HepG2 (cell line): ENCODE measurements at regions not wholly inside any gene's neighbourhood (a gene's known extent, or its start where the extent isn't known, plus 50 kb on each side); places are given as distances from the start of the nearest gene placed in this dataset.

ENCODE experiments used
- ATAC-seq: fragments of 200-7000 bp; cut with Tn5 transposase; 3 replicates; pipeline ENCODE4 v1.9.1; 2020; ENCODE audit warnings: mild to moderate bottlenecking, moderate library complexity
- BruUV-seq: library from RNA; stranded (reverse); fragments of 400-500 nt; replicated peaks from 2 replicates; lab custom pipeline; 2021; lab: Mats Ljungman, UMichigan
- CTCF ChIA-PET: fragments of 300-600 bp; formaldehyde crosslinking; extraction: SDS; loops from one replicate; lab custom pipeline; 2021; ENCODE audit warnings: low total read pairs, inconsistent platforms, low intra/inter-chr PET ratio; lab: Yijun Ruan, JAX
- POLR2A ChIA-PET: fragments of 350-600 bp; sonication (Branson Sonifier 250); formaldehyde crosslinking; loops from one replicate; lab custom pipeline; 2020; ENCODE audit warnings: antibody characterized with exemption, inconsistent platforms; lab: Yijun Ruan, JAX
- DNase-seq: peaks from one replicate; pipeline ENCODE4 v3.0.0-alpha.2; 2015; ENCODE audit warnings: low spot score
- FAIRE-seq: peaks from 3 replicates; lab custom pipeline; 2011; peaks lifted over from hg19 to GRCh38; lab: Jason Lieb, UNC
- H2AFZ ChIP-seq: one replicate; pipeline ENCODE4 v1.6.1; 2011; ENCODE audit warnings: low read length, inconsistent platforms
- H3K27ac ChIP-seq: fragments of 300-600 bp; 3 replicates; pipeline ENCODE4 v1.8.0; 2011; ENCODE audit warnings: mixed run types, mild to moderate bottlenecking, mixed read lengths, low read length, inconsistent platforms; ENCODE audit not compliant: insufficient read depth; ENCODE audit errors: extremely low read length
- H3K27me3 ChIP-seq, 2 experiments: fragments of 200-600 bp in 1 of 2; 2 replicates in 1 of 2; 3 replicates in 1 of 2; pipeline versions ENCODE4 v1.6.0 to v1.8.0; 2011; ENCODE audit warnings: low read length in 2 of 2, mild to moderate bottlenecking in 2 of 2, moderate library complexity in 2 of 2, inconsistent platforms in 1 of 2; ENCODE audit not compliant: insufficient read depth in 2 of 2, control insufficient read depth in 1 of 2
- H3K36me3 ChIP-seq, 2 experiments: fragments of 200-600 bp in 1 of 2; replicated peaks in 1 of 2; 2 replicates in 1 of 2; 3 replicates in 1 of 2; pipeline versions ENCODE4 v1.5.1 to v1.8.0; 2011; ENCODE audit warnings: low read length in 2 of 2, inconsistent platforms in 1 of 2; ENCODE audit not compliant: insufficient read depth in 2 of 2, control insufficient read depth in 1 of 2
- H3K4me1 ChIP-seq: 2 replicates; pipeline ENCODE4 v1.5.1; 2012; ENCODE audit warnings: low read length, inconsistent platforms; ENCODE audit not compliant: insufficient read depth
- H3K4me2 ChIP-seq: 2 replicates; pipeline ENCODE4 v1.6.0; 2011; ENCODE audit warnings: low read depth, low read length, inconsistent platforms
- H3K4me3 ChIP-seq, 3 experiments: fragments of 200-600 bp in 1 of 3; sonication (generic), shearing (Covaris generic) in 1 of 3; replicated peaks in 1 of 3; 2 replicates each; pipeline ENCODE4 v1.5.1; 2011 to 2016; ENCODE audit warnings: low read length in 3 of 3, inconsistent platforms in 2 of 3, low read depth in 2 of 3, mild to moderate bottlenecking in 2 of 3, control low read depth in 1 of 3, mixed read lengths in 1 of 3; ENCODE audit not compliant: insufficient read depth in 1 of 3
- H3K79me2 ChIP-seq: one replicate; pipeline ENCODE4 v1.6.1; 2011; ENCODE audit warnings: low read length, inconsistent platforms; ENCODE audit not compliant: insufficient read depth
- H3K9ac ChIP-seq: 2 replicates; pipeline ENCODE4 v1.6.0; 2011; ENCODE audit warnings: mild to moderate bottlenecking, low read depth, low read length, inconsistent platforms; ENCODE audit not compliant: insufficient read depth
- H3K9me3 ChIP-seq: 2 replicates; pipeline ENCODE4 v1.5.1; 2012; ENCODE audit warnings: mild to moderate bottlenecking, low read length
- H4K20me1 ChIP-seq: 2 replicates; pipeline ENCODE4 v1.6.0; 2011; ENCODE audit warnings: inconsistent platforms, mild to moderate bottlenecking, low read length, moderate library complexity; ENCODE audit not compliant: insufficient read depth
- HOXD1 ChIP-seq: sonication (generic); formaldehyde crosslinking; IDR thresholded peaks from 2 replicates; pipeline ENCODE4 v1.5.0; 2020; ENCODE audit warnings: missing genetic modification reagents
- NFE2L1 ChIP-seq: sonication (generic); formaldehyde crosslinking; IDR thresholded peaks from 2 replicates; pipeline ENCODE4 v1.4.0; 2020; ENCODE audit warnings: missing genetic modification reagents, mild to moderate bottlenecking, borderline replicate concordance
- ZNF615 ChIP-seq: sonication (generic); formaldehyde crosslinking; IDR thresholded peaks from 2 replicates; pipeline ENCODE4 v1.5.0; 2020; ENCODE audit warnings: mild to moderate bottlenecking, missing genetic modification reagents, borderline replicate concordance
- WGBS: methylation state at CpG from one replicate; pipeline ENCODE4 v1.1.6; 2017; ENCODE audit warnings: low lambda C conversion rate; 5-methylcytosine and 5-hydroxymethylcytosine counted together
- in situ Hi-C: cut with HindIII; loops from 2 replicates; pipeline ENCODE4 v1.10.0; 2017; ENCODE audit warnings: low pct_unique_long_range_greater_than_20kb; ENCODE audit not compliant: extremely low pct_ligation_motif_present
- intact Hi-C: fragments of 100-400 bp; cut with micrococcal nuclease; formaldehyde crosslinking; loops from one replicate; pipeline ENCODE4 v1.10.0; 2022; ENCODE audit not compliant: unreplicated experiment
- TF ChIP-seq, protein P1 (sequence below): sonication (generic); formaldehyde crosslinking; IDR thresholded peaks from 2 replicates; pipeline ENCODE4 v1.4.0; 2020; ENCODE audit warnings: missing genetic modification reagents
- TF ChIP-seq, protein P2 (sequence below): IDR thresholded peaks from 2 replicates; pipeline ENCODE4 v1.6.1; 2016; ENCODE audit warnings: missing biosample characterization, missing genetic modification reagents, low read depth

DNA sequence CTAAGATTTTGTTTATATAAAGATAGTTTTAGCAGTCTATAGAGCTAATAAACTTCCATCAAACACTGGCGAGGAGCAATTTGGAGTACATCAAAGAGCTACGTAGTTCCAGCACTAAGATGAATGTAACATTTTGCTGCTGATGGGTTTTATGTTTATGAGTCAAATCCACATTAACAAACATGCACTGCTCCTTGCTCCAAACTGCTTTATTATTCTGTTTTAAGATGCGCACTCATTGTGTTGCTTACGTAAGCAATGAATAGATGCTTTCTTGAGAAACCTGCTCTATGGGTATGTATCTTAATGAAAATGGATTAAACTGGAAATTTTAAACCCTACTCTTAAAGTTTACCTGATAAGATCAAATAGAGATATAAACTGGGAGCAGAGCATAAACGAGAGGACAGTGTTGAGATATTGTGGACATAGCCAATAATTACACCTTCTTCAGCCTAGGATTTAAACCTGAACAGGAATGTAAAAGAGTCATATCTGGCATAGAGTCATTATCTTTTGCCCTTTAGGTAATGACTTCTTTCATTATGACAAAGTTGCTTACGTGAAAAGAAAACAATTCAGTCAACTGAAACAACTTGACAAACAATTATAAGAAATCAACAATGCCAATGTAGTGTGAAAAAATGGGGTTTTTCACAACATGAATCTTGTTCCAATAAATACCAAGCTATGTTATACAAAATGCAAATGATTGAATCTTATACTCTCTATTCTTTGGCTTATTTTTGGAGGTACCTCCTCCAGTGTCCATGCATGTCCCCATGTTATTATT lies 153.5 kb upstream of the MTPN start (continued):
- TF ChIP-seq, protein P1, sequence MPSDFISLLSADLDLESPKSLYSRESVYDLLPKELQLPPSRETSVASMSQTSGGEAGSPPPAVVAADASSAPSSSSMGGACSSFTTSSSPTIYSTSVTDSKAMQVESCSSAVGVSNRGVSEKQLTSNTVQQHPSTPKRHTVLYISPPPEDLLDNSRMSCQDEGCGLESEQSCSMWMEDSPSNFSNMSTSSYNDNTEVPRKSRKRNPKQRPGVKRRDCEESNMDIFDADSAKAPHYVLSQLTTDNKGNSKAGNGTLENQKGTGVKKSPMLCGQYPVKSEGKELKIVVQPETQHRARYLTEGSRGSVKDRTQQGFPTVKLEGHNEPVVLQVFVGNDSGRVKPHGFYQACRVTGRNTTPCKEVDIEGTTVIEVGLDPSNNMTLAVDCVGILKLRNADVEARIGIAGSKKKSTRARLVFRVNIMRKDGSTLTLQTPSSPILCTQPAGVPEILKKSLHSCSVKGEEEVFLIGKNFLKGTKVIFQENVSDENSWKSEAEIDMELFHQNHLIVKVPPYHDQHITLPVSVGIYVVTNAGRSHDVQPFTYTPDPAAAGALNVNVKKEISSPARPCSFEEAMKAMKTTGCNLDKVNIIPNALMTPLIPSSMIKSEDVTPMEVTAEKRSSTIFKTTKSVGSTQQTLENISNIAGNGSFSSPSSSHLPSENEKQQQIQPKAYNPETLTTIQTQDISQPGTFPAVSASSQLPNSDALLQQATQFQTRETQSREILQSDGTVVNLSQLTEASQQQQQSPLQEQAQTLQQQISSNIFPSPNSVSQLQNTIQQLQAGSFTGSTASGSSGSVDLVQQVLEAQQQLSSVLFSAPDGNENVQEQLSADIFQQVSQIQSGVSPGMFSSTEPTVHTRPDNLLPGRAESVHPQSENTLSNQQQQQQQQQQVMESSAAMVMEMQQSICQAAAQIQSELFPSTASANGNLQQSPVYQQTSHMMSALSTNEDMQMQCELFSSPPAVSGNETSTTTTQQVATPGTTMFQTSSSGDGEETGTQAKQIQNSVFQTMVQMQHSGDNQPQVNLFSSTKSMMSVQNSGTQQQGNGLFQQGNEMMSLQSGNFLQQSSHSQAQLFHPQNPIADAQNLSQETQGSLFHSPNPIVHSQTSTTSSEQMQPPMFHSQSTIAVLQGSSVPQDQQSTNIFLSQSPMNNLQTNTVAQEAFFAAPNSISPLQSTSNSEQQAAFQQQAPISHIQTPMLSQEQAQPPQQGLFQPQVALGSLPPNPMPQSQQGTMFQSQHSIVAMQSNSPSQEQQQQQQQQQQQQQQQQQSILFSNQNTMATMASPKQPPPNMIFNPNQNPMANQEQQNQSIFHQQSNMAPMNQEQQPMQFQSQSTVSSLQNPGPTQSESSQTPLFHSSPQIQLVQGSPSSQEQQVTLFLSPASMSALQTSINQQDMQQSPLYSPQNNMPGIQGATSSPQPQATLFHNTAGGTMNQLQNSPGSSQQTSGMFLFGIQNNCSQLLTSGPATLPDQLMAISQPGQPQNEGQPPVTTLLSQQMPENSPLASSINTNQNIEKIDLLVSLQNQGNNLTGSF: no peak
- TF ChIP-seq HOXD1 (CRISPR knock-in tag) (no peak), NFE2L1 (CRISPR knock-in tag) (no peak)
- TF ChIP-seq, protein P2, sequence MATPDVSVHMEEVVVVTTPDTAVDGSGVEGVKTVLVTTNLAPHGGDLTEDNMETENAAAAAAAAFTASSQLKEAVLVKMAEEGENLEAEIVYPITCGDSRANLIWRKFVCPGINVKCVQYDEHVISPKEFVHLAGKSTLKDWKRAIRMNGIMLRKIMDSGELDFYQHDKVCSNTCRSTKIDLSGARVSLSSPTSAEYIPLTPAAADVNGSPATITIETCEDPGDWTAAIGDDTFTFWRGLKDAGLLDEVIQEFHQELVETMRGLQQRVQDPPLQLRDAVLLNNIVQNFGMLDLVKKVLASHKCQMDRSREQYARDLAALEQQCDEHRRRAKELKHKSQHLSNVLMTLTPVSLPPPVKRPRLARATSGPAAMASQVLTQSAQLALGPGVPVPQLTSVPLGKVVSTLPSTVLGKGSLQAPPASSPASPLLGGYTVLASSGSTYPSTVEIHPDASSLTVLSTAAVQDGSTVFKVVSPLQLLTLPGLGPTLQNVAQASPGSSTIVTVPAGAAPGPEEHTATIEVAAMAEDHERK: no peak
- TF ChIP-seq, all 625 proteins: peak for 0

DNA sequence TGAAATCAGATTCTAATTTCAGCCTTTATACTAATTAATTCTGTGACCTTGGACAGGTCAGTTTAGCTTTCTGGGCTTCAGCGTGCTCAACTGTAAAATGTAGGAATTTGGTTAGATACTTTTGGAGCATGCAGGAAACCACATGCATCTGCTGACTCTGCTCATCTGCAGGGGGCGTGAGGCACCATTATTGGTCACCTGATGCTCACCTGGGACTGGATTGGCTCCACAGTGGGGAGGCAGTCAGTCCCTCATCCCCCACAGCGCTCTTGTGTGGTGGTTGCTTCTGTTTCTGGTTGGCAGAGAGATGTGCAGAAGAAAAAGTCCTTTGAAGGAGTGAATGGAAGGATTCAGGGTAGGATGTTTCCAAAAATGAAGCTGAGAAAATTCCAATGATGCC lies 150.9 kb upstream of the MTPN start:
- POLR2A ChIA-PET: no interaction called here
- no TSS peak for BruUV-seq
- no peaks in the 10 kb centered on the region for H3K36me3 ChIP-seq
- intact Hi-C loops: no loop called here
- 2% methylated on average over 3 of the region's 3 CpGs for WGBS
- H3K4me1 ChIP-seq: no peaks in the 10 kb centered on the region
- H3K9ac ChIP-seq: no peak overlapping the region
- no peak overlapping the region for H2AFZ ChIP-seq
- no peak for ATAC-seq
- H3K27ac ChIP-seq: no peak overlapping the region
- no peak overlapping the region for H3K4me2 ChIP-seq
- H3K27me3 ChIP-seq: no peaks in the 10 kb centered on the region
- no peak for DNase-seq
- H3K9me3 ChIP-seq: no peaks in the 10 kb centered on the region
- in situ Hi-C loops: no loop called here
- H3K4me3 ChIP-seq: no peak overlapping the region
- no peaks in the 10 kb centered on the region for H3K79me2 ChIP-seq
- TF ChIP-seq ZNF615 (CRISPR knock-in tag): no peak
- CTCF ChIA-PET: no interaction called here
- H4K20me1 ChIP-seq: no peaks in the 10 kb centered on the region
- FAIRE-seq: no peak
